ENCODE measurements at regions not wholly inside any gene's neighbourhood (a gene's known extent, or its start where the extent isn't known, plus 50 kb on each side); places are given as distances from the start of the nearest gene placed in this dataset.
A peak's percentile ranks its signal among the peaks of the same experiment; 100 is the strongest.

DNA sequence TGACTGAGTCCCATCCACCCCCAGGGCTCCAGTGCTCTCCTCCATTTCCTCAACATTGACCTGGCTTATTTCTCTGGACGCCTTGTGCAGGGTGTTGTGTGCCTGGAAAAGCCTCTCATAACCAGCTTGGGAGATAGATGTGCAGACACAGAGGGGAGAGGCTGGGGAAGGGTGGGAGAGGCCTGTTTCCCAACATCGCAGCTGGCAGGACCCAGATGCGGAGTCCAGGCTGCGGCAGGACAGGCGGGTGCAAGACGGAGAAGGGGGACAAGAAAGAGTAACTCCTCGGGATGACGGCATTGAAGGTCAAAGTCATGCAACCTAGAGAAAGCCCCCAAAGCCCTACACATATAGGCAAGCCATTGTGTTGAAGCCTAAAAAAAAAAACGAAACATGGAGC lies 54.1 kb upstream of the ANTXRL start:
- no peaks in the 10 kb centered on the region for H3K36me3 ChIP-seq
- no peak for ATAC-seq
- H3K27ac ChIP-seq = no peak overlapping the region
- peaks cover 0 to 14% (median 0%) of the 10 kb centered on the region in 11 donors for H3K9me3 ChIP-seq
- intact Hi-C loops (cut with DNase I) = loop anchor here in 1 of 10 donors (5.0 kb wide), 1 partner anchor 95 kb away; no protein-coding TSS in a partner anchor
- H3K4me1 ChIP-seq = peaks cover 0 to 5% (median 0%) of the 10 kb centered on the region in 9 donors
- H3K4me3 ChIP-seq = no peak overlapping the region
- WGBS, 2 donors = 86 to 88% methylated on average over 9 of the region's 9 CpGs
- DNase-seq = no peak
- TF ChIP-seq, protein P1, sequence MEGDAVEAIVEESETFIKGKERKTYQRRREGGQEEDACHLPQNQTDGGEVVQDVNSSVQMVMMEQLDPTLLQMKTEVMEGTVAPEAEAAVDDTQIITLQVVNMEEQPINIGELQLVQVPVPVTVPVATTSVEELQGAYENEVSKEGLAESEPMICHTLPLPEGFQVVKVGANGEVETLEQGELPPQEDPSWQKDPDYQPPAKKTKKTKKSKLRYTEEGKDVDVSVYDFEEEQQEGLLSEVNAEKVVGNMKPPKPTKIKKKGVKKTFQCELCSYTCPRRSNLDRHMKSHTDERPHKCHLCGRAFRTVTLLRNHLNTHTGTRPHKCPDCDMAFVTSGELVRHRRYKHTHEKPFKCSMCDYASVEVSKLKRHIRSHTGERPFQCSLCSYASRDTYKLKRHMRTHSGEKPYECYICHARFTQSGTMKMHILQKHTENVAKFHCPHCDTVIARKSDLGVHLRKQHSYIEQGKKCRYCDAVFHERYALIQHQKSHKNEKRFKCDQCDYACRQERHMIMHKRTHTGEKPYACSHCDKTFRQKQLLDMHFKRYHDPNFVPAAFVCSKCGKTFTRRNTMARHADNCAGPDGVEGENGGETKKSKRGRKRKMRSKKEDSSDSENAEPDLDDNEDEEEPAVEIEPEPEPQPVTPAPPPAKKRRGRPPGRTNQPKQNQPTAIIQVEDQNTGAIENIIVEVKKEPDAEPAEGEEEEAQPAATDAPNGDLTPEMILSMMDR (IDR thresholded peaks at IDR 0.05) = no peak
- H3K27me3 ChIP-seq = peaks cover 0 to 19% (median 0%) of the 10 kb centered on the region in 7 donors

DNA sequence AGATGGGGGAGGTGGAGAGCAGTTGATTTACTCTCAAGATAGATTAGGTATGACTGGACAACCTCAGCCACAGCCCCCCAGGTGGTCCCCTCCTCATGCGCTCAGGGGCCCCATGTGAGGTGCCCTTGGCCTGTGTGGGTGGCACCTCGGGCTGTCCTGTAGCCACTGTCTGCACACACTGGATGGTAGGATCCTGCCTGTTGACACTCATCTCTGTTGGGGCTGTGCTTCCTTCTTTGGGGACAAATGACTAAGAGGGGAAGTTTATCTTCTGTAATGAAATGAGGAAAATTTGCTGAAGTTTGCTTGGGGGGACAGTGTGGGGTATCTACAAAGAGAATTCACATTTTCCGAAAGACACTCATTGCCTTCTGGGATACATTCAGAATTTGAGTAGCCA lies 53.6 kb upstream of the ANTXRL start:
- intact Hi-C loops (cut with DNase I) = loop anchor here in 1 of 10 donors (5.0 kb wide), 1 partner anchor 94 kb away; no protein-coding TSS in a partner anchor
- peaks cover 0 to 5% (median 0%) of the 10 kb centered on the region in 9 donors for H3K4me1 ChIP-seq
- peak in 1 of 2 donors; percentile 0 for DNase-seq
- H3K27me3 ChIP-seq = peaks cover 0 to 14% (median 0%) of the 10 kb centered on the region in 7 donors
- no peak for ATAC-seq
- H3K36me3 ChIP-seq = no peaks in the 10 kb centered on the region
- WGBS, 2 donors = 83 to 88% methylated on average over 3 of the region's 3 CpGs
- H3K4me3 ChIP-seq = no peak overlapping the region
- TF ChIP-seq, protein P1 (IDR thresholded peaks at IDR 0.05) = no peak
- H3K9me3 ChIP-seq = peaks cover 0 to 14% (median 0%) of the 10 kb centered on the region in 11 donors
- H3K27ac ChIP-seq = no peak overlapping the region

DNA sequence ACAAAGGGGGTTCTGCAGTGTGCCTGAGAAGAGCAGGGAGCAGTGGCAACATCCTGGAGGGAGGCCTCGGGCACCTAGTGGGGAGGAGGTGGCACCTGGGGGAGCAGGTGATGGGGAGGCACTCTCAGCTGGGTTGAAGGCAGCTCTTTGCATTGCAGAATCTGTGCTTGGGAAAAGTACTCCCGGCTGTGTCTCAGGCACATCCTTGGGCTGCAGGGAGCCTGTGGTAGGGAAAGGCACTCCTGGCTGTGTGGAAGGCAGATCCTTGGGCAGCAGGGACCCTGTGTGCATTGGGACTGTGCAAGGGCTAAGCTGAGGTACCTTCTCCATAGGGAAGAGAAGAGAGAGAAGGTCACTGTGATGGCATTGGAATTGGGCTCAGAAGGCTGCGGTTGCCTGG lies 52.8 kb upstream of the ANTXRL start:
- H3K36me3 ChIP-seq = no peaks in the 10 kb centered on the region
- peaks cover 0 to 12% (median 0%) of the 10 kb centered on the region in 7 donors for H3K27me3 ChIP-seq
- peaks cover 0 to 14% (median 0%) of the 10 kb centered on the region in 11 donors for H3K9me3 ChIP-seq
- intact Hi-C loops (cut with DNase I) = loop anchor here in 2 of 10 donors (1.0 to 5.0 kb wide), 2 partner anchors 14 to 93 kb away; no protein-coding TSS in a partner anchor
- TF ChIP-seq, protein P1 (IDR thresholded peaks at IDR 0.05) = no peak
- peaks cover 0 to under 1% (median 0%) of the 10 kb centered on the region in 9 donors for H3K4me1 ChIP-seq
- ATAC-seq = no peak
- H3K27ac ChIP-seq = no peak overlapping the region
- DNase-seq = peak in 1 of 2 donors; percentile 1
- H3K4me3 ChIP-seq = no peak overlapping the region
- 74 to 78% methylated on average over 3 of the region's 3 CpGs for WGBS, 2 donors

DNA sequence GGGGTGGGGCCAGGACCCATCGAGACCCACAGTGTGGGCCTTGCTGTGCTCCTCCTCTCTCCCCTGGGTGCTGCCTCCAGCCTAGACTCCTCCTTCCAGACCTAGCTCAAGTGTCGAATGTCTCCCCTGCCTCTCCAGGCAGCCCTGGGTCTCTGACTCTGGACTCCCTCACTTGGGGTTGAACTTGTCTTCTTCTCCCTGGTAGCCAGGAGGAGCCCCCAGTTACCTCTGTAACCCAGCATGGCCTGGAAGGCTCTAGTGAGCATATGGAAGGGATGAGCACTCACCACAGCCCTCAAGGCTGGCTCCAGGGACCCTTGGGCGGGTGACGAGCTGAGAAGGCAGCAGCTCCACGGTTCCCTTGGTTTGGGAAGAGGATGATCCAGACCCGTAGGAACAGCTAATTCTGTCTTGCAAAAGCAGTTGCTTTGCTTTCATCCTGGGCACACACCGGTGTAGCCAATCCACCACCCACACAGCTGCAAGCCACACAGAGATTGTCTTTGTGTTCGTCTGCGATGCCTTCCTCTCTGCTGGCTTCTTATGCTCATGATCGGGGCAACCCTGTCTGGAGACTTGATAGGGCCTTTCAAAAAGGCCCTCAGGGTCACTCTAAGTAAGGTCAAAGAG lies 52.3 kb upstream of the ANTXRL start:
- Histone ChIP-seq H3K27ac (no peak overlapping the region), H3K4me1 (no peaks in the 10 kb centered on the region), H3K36me3 (no peaks in the 10 kb centered on the region), H3K4me3 (no peak overlapping the region), H3K27me3 (peaks cover 0 to 14% (median 0%) of the 10 kb centered on the region in 7 donors), H3K9me3 (peaks cover 0 to 12% (median 0%) of the 10 kb centered on the region in 11 donors)
- peak in 1 of 2 donors; percentile 2 for DNase-seq
- peak in 1 of 8 donors; percentile 9 for ATAC-seq
- 84% methylated on average over 10 of the region's 10 CpGs for WGBS, 2 donors
- intact Hi-C loops (cut with DNase I) = loop anchor here in 2 of 10 donors (1.0 to 5.0 kb wide), 2 partner anchors 14 to 93 kb away; no protein-coding TSS in a partner anchor
- TF ChIP-seq, protein P1 (IDR thresholded peaks at IDR 0.05) = no peak

All from heart right ventricle (tissue), 16 donors.